Ovary (tissue), 3 donors: ENCODE measurements at regions not wholly inside any gene's neighbourhood (a gene's known extent, or its start where the extent isn't known, plus 50 kb on each side); places are given as distances from the start of the nearest gene placed in this dataset.

ENCODE experiments used
- EP300 ChIP-seq: sonication (generic); formaldehyde crosslinking; IDR thresholded peaks from one replicate; pipeline ENCODE4 v1.6.1; 2017; ENCODE audit warnings: antibody characterized with exemption
- POLR2A ChIP-seq: fragments of 450-650 bp; IDR thresholded peaks from one replicate; pipeline ENCODE4 v1.6.1; 2017; ENCODE audit warnings: antibody characterized with exemption, mild to moderate bottlenecking, moderate library complexity
- TF ChIP-seq, protein P1 (sequence below), 3 donors: fragments of 450-650 bp in 2 of 3; fragments of 200-600 bp in 1 of 3; IDR thresholded peaks; one replicate each; pipeline versions ENCODE4 v1.5.1 to v1.8.0; 2016 to 2022; ENCODE audit warnings: antibody characterized with exemption in 3 of 3, mild to moderate bottlenecking in 1 of 3
- donor health status: DM: no; HTN: no; CAD: no.

- TF ChIP-seq POLR2A = no peak
- TF ChIP-seq, protein P1, sequence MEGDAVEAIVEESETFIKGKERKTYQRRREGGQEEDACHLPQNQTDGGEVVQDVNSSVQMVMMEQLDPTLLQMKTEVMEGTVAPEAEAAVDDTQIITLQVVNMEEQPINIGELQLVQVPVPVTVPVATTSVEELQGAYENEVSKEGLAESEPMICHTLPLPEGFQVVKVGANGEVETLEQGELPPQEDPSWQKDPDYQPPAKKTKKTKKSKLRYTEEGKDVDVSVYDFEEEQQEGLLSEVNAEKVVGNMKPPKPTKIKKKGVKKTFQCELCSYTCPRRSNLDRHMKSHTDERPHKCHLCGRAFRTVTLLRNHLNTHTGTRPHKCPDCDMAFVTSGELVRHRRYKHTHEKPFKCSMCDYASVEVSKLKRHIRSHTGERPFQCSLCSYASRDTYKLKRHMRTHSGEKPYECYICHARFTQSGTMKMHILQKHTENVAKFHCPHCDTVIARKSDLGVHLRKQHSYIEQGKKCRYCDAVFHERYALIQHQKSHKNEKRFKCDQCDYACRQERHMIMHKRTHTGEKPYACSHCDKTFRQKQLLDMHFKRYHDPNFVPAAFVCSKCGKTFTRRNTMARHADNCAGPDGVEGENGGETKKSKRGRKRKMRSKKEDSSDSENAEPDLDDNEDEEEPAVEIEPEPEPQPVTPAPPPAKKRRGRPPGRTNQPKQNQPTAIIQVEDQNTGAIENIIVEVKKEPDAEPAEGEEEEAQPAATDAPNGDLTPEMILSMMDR (IDR thresholded peaks at IDR 0.05) = no peak
- TF ChIP-seq EP300 = no peak
These were observed 224.8 kb upstream of the KLF14 start for GRCh38 chr7:130958846-130959245.
